SU-DHL-6 (cell line): ENCODE measurements at regions not wholly inside any gene's neighbourhood (a gene's known extent, or its start where the extent isn't known, plus 50 kb on each side); places are given as distances from the start of the nearest gene placed in this dataset.

Experiments used
- H2AFZ ChIP-seq: fragments of 200-600 bp; sonication (generic); 2 replicates; pipeline ENCODE4 v1.6.1; 2014; ENCODE audit warnings: low read depth, mild to moderate bottlenecking, moderate library complexity, mixed read lengths, antibody characterized with exemption, low read length; ENCODE audit not compliant: severe bottlenecking
- H3F3A ChIP-seq: fragments of 200-600 bp; shearing (Covaris generic); 2 replicates; pipeline ENCODE4 v1.6.0; 2016; ENCODE audit warnings: antibody characterized with exemption, mild to moderate bottlenecking; ENCODE audit not compliant: insufficient read depth
- H3K27ac ChIP-seq: fragments of 200-600 bp; sonication (generic); 2 replicates; pipeline ENCODE4 v1.5.1; 2016; ENCODE audit warnings: low read depth, mild to moderate bottlenecking, low read length, moderate library complexity, mixed read lengths
- H3K27me3 ChIP-seq: fragments of 200-600 bp; sonication (generic), shearing (Covaris generic); 2 replicates; pipeline ENCODE4 v1.6.0; 2014; ENCODE audit warnings: mild to moderate bottlenecking, low read length
- H3K36me3 ChIP-seq: fragments of 200-600 bp; sonication (generic); 2 replicates; pipeline ENCODE4 v1.6.1; 2014; ENCODE audit warnings: mild to moderate bottlenecking, low read length, mixed read lengths
- H3K4me2 ChIP-seq: fragments of 300-600, 200-600 bp; shearing (Covaris generic), sonication (generic); 2 replicates; pipeline ENCODE4 v1.6.0; 2014; ENCODE audit warnings: low read length, low read depth, mild to moderate bottlenecking; ENCODE audit not compliant: poor library complexity, severe bottlenecking
- H3K4me3 ChIP-seq: fragments of 200-600 bp; sonication (generic); 2 replicates; pipeline ENCODE4 v1.5.1; 2014; ENCODE audit warnings: antibody characterized with exemption, low read length, mild to moderate bottlenecking, mixed read lengths; ENCODE audit not compliant: insufficient read depth, poor library complexity, severe bottlenecking
- H3K79me2 ChIP-seq: fragments of 200-600 bp; sonication (generic); 2 replicates; pipeline ENCODE4 v1.6.1; 2014; ENCODE audit warnings: mild to moderate bottlenecking, low read length, moderate library complexity; ENCODE audit not compliant: insufficient read depth
- H3K9ac ChIP-seq: fragments of 200-600 bp; sonication (generic); 2 replicates; pipeline ENCODE4 v1.7.0; 2014; ENCODE audit warnings: mild to moderate bottlenecking, low read length
- H3K9me2 ChIP-seq: fragments of 200-600 bp; sonication (generic); replicated peaks from 2 replicates; pipeline ENCODE4 v1.6.1; 2014; ENCODE audit warnings: low read length; ENCODE audit not compliant: insufficient read depth
- H3K9me3 ChIP-seq: fragments of 200-600 bp; sonication (generic); 2 replicates; pipeline ENCODE4 v1.6.1; 2014; ENCODE audit warnings: low read length, mixed read lengths; ENCODE audit not compliant: insufficient read depth
- H4K20me1 ChIP-seq: fragments of 200-600 bp; sonication (generic); 2 replicates; pipeline ENCODE4 v1.6.1; 2014; ENCODE audit warnings: low read depth, mild to moderate bottlenecking, antibody characterized with exemption, low read length, moderate library complexity, mixed read lengths
- CTCF ChIP-seq: fragments of 200-600 bp; sonication (generic); IDR thresholded peaks from one replicate; pipeline ENCODE4 v1.5.1; 2017; ENCODE audit warnings: antibody characterized with exemption, mild to moderate bottlenecking, low read length, moderate library complexity; ENCODE audit not compliant: insufficient read depth, poor library complexity, severe bottlenecking
- EZH2phosphoT487 ChIP-seq: fragments of 200-600 bp; sonication (generic), shearing (Covaris generic); conservative IDR thresholded peaks from 2 replicates; pipeline ENCODE4 v1.6.1; 2018; ENCODE audit warnings: mild to moderate bottlenecking, antibody characterized with exemption, low read length, moderate library complexity, mixed read lengths

DNA sequence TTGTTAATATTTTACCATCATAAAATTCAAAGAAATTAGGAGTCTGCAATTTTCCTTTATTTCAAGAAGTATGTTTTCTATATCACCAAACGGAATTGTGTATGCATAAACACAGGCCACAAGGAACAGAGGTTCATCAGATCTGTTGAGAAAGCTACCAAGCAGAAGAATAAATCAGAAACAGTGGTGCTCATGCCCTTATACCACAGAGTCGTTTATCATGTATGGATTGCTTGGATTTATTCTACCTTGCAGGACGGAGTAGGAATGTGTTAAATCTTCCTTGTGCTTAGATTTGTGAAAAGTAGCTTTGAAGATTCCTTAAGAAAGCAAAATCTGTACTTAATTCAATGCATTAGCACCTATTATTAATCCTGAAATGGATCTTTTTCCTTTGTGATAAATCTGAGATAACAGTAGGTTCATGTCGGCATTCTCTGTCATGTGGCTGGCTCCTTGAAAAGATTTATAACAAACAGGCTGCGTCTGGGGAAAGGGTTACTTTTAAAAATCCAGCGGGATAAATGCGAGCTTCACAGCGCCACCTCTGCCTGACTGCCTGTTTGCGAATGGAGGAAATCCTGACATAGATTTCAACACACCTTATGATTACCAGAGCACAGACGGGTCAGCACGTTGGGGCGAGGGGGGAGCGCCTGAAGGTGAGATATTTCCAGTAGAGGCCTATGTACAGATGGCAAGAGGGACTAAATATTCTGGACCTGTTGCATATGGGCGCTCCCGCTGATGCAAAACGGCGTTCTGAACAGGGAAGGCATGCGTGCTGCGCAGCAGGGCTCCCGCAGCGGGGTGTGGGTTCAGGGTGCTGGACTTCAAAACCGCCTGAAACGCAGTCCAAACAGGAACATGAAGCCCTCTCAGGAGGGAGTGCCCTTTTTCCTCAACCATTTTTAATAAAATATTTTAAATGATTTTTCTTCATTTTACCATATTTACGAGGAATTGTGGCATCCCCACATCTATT is 445.5 kb upstream of the SGCG start:
- no peaks in the 10 kb centered on the region for H3K9me3 ChIP-seq
- no peaks in the 10 kb centered on the region for H3K36me3 ChIP-seq
- H3F3A ChIP-seq = no peaks in the 10 kb centered on the region
- no peak overlapping the region for H3K27ac ChIP-seq
- TF ChIP-seq CTCF = no peak
- no peak for TF ChIP-seq EZH2phosphoT487
- no peaks in the 10 kb centered on the region for H3K79me2 ChIP-seq
- no peaks in the 10 kb centered on the region for H3K9me2 ChIP-seq
- H3K27me3 ChIP-seq = no peaks in the 10 kb centered on the region
- no peaks in the 10 kb centered on the region for H4K20me1 ChIP-seq
- no peak overlapping the region for H3K9ac ChIP-seq
- H2AFZ ChIP-seq = no peak overlapping the region
- no peak overlapping the region for H3K4me2 ChIP-seq
- no peak overlapping the region for H3K4me3 ChIP-seq

GRCh38 chr13:22736084-22736767 is 444.6 kb upstream of the SGCG start:
- no peak overlapping the region for H3K4me2 ChIP-seq
- no peaks in the 10 kb centered on the region for H3K36me3 ChIP-seq
- H3K4me3 ChIP-seq = no peak overlapping the region

GRCh38 chr13:22736768-22737092 is 444.0 kb upstream of the SGCG start:
- Histone ChIP-seq H4K20me1 (no peaks in the 10 kb centered on the region), H3K27ac (no peak overlapping the region), H3K36me3 (no peaks in the 10 kb centered on the region), H3K9ac (no peak overlapping the region), H3K9me3 (no peaks in the 10 kb centered on the region), H3K27me3 (no peaks in the 10 kb centered on the region), H3K9me2 (no peaks in the 10 kb centered on the region), H3F3A (no peaks in the 10 kb centered on the region), H2AFZ (no peak overlapping the region), H3K4me2 (no peak overlapping the region), H3K4me3 (no peak overlapping the region), H3K79me2 (no peaks in the 10 kb centered on the region)
- no peak for TF ChIP-seq CTCF
- no peak for TF ChIP-seq EZH2phosphoT487

More at GRCh38 chr13:22736084-22736767, 444.6 kb upstream of the SGCG start:
- Histone ChIP-seq H3K9ac (no peak overlapping the region), H3F3A (no peaks in the 10 kb centered on the region), H3K27ac (no peak overlapping the region), H2AFZ (no peak overlapping the region), H3K9me3 (no peaks in the 10 kb centered on the region), H3K79me2 (no peaks in the 10 kb centered on the region), H4K20me1 (no peaks in the 10 kb centered on the region), H3K27me3 (no peaks in the 10 kb centered on the region), H3K9me2 (no peaks in the 10 kb centered on the region)
- TF ChIP-seq EZH2phosphoT487 (no peak), CTCF (no peak)
